ENCODE measurements at regions not wholly inside any gene's neighbourhood (a gene's known extent, or its start where the extent isn't known, plus 50 kb on each side); places are given as distances from the start of the nearest gene placed in this dataset.
A peak's percentile ranks its signal among the peaks of the same experiment; 100 is the strongest.
"Not testable (repeated sequence)": the region's sequence is repeated elsewhere in the genome, so short reads cannot be mapped to it uniquely, and the experiment has no call there.

GRCh38 chr10:78096486-78096885 is 62.8 kb downstream of the RPS24 start:
- DNase-seq: peak in 1 of 10 donors; percentile 3

GRCh38 chr10:78102593-78102992 is 68.9 kb downstream of the RPS24 start:
- DNase-seq, POLR2A ChIA-PET, H3K4me3 Mint-ChIP-seq, H3K27ac Mint-ChIP-seq, ATAC-seq, H3K4me1 Mint-ChIP-seq: not testable (repeated sequence)
- peaks cover 0 to 16% (median 8%) of the 10 kb centered on the region in 3 donors for H3K36me3 Mint-ChIP-seq
- peaks cover 14 to 74% (median 52%) of the 10 kb centered on the region in 9 donors for H3K9me3 Mint-ChIP-seq
- peaks cover 1 to 11% (median 5%) of the 10 kb centered on the region in 5 donors for H3K27me3 Mint-ChIP-seq

More at GRCh38 chr10:78096486-78096885, 62.8 kb downstream of the RPS24 start:
- Mint-ChIP-seq H3K4me1 (peaks cover 0 to 12% (median 4%) of the 10 kb centered on the region in 4 donors), H3K4me3 (peak overlapping the region in 1 of 10 donors; percentile 13), H3K27me3 (peaks cover 3 to 18% (median 11%) of the 10 kb centered on the region in 5 donors), H3K9me3 (peaks cover 10 to 43% (median 23%) of the 10 kb centered on the region in 9 donors)
- ATAC-seq, POLR2A ChIA-PET, H3K27ac Mint-ChIP-seq, H3K36me3 Mint-ChIP-seq: not testable (repeated sequence)

GRCh38 chr10:78109210-78109609 is 75.5 kb downstream of the RPS24 start:
- H3K4me3 Mint-ChIP-seq: no peak overlapping the region
- peaks cover 3 to 20% (median 17%) of the 10 kb centered on the region in 9 donors for H3K9me3 Mint-ChIP-seq
- no peak overlapping the region for H3K27ac Mint-ChIP-seq
- DNase-seq (no peak), ATAC-seq (no peak)
- no peaks in the 10 kb centered on the region for H3K4me1 Mint-ChIP-seq
- peaks cover 0 to 7% (median 0%) of the 10 kb centered on the region in 3 donors for H3K36me3 Mint-ChIP-seq
- peaks cover 0 to 4% (median 0%) of the 10 kb centered on the region in 5 donors for H3K27me3 Mint-ChIP-seq
- POLR2A ChIA-PET: no interaction called here

- Mint-ChIP-seq H3K9me3 (peaks cover 0 to 11% (median 5%) of the 10 kb centered on the region in 9 donors), H3K4me3 (no peak overlapping the region), H3K36me3 (peaks cover 0 to 5% (median 2%) of the 10 kb centered on the region in 3 donors), H3K27ac (no peak overlapping the region), H3K4me1 (no peaks in the 10 kb centered on the region), H3K27me3 (peaks cover 5 to 23% (median 9%) of the 10 kb centered on the region in 5 donors)
- ATAC-seq: no peak
- POLR2A ChIA-PET: no interaction called here
- no peak for DNase-seq
These were observed 81.6 kb downstream of the RPS24 start for GRCh38 chr10:78115135-78115853.

GRCh38 chr10:78116361-78116760 is 82.7 kb downstream of the RPS24 start:
- DNase-seq (no peak), ATAC-seq (no peak)
- peaks cover 11 to 28% (median 12%) of the 10 kb centered on the region in 5 donors for H3K27me3 Mint-ChIP-seq
- peaks cover 4 to 21% (median 13%) of the 10 kb centered on the region in 9 donors for H3K9me3 Mint-ChIP-seq
- POLR2A ChIA-PET: no interaction called here
- no peaks in the 10 kb centered on the region for H3K4me1 Mint-ChIP-seq
- no peak overlapping the region for H3K4me3 Mint-ChIP-seq
- H3K36me3 Mint-ChIP-seq: peaks cover 0 to 13% (median 2%) of the 10 kb centered on the region in 3 donors
- H3K27ac Mint-ChIP-seq: no peak overlapping the region

GRCh38 chr10:78118591-78118990 is 84.9 kb downstream of the RPS24 start:
- H3K4me1 Mint-ChIP-seq: no peaks in the 10 kb centered on the region
- no peak for ATAC-seq
- H3K4me3 Mint-ChIP-seq: no peak overlapping the region
- H3K9me3 Mint-ChIP-seq: peaks cover 13 to 40% (median 32%) of the 10 kb centered on the region in 9 donors
- POLR2A ChIA-PET: no interaction called here
- peaks cover 0 to 27% (median 7%) of the 10 kb centered on the region in 3 donors for H3K36me3 Mint-ChIP-seq
- H3K27ac Mint-ChIP-seq: no peak overlapping the region
- no peak for DNase-seq
- H3K27me3 Mint-ChIP-seq: peaks cover 11 to 28% (median 12%) of the 10 kb centered on the region in 5 donors

- Mint-ChIP-seq H3K27me3 (peaks cover 10 to 28% (median 13%) of the 10 kb centered on the region in 5 donors), H3K4me1 (no peaks in the 10 kb centered on the region), H3K4me3 (no peak overlapping the region), H3K9me3 (peaks cover 13 to 55% (median 39%) of the 10 kb centered on the region in 9 donors), H3K36me3 (peaks cover 0 to 37% (median 7%) of the 10 kb centered on the region in 3 donors), H3K27ac (no peak overlapping the region)
- ATAC-seq (no peak), DNase-seq (no peak)
- POLR2A ChIA-PET: no interaction called here
These were observed 88.1 kb downstream of the RPS24 start for GRCh38 chr10:78121801-78122200.

- Mint-ChIP-seq H3K36me3 (peaks cover 0 to 37% (median 5%) of the 10 kb centered on the region in 3 donors), H3K9me3 (peaks cover 13 to 55% (median 39%) of the 10 kb centered on the region in 9 donors), H3K27me3 (peaks cover 10 to 16% (median 10%) of the 10 kb centered on the region in 5 donors), H3K27ac (no peak overlapping the region), H3K4me1 (no peaks in the 10 kb centered on the region), H3K4me3 (no peak overlapping the region)
- ATAC-seq: no peak
- POLR2A ChIA-PET: no interaction called here
- no peak for DNase-seq
These were observed 90.5 kb downstream of the RPS24 start for GRCh38 chr10:78124167-78124566.

- H3K9me3 Mint-ChIP-seq: peaks cover 0 to 11% (median 2%) of the 10 kb centered on the region in 9 donors
- peaks cover 0 to 2% (median 0%) of the 10 kb centered on the region in 5 donors for H3K27me3 Mint-ChIP-seq
- ATAC-seq (no peak), DNase-seq (no peak)
- no peak overlapping the region for H3K4me3 Mint-ChIP-seq
- peaks cover 0 to 5% (median 0%) of the 10 kb centered on the region in 3 donors for H3K36me3 Mint-ChIP-seq
- no peaks in the 10 kb centered on the region for H3K4me1 Mint-ChIP-seq
- H3K27ac Mint-ChIP-seq: no peak overlapping the region
- POLR2A ChIA-PET: no interaction called here
These were observed 95.5 kb downstream of the RPS24 start for GRCh38 chr10:78129211-78129610.

- ATAC-seq (no peak), DNase-seq (no peak)
- Mint-ChIP-seq H3K9me3 (peaks cover 0 to 2% (median 0%) of the 10 kb centered on the region in 9 donors), H3K4me1 (no peaks in the 10 kb centered on the region), H3K27ac (no peak overlapping the region), H3K36me3 (no peaks in the 10 kb centered on the region), H3K4me3 (no peak overlapping the region), H3K27me3 (peaks cover 0 to 2% (median 0%) of the 10 kb centered on the region in 5 donors)
- POLR2A ChIA-PET: no interaction called here
These were observed 97.5 kb downstream of the RPS24 start for GRCh38 chr10:78130966-78131710.

- POLR2A ChIA-PET: no interaction called here
- Mint-ChIP-seq H3K4me1 (no peaks in the 10 kb centered on the region), H3K27ac (no peak overlapping the region), H3K36me3 (no peaks in the 10 kb centered on the region), H3K27me3 (peaks cover 6 to 17% (median 10%) of the 10 kb centered on the region in 5 donors), H3K4me3 (no peak overlapping the region), H3K9me3 (no peaks in the 10 kb centered on the region)
- DNase-seq (no peak), ATAC-seq (no peak)
These were observed 101.2 kb downstream of the RPS24 start for GRCh38 chr10:78134773-78135306.

- DNase-seq (no peak), ATAC-seq (no peak)
- POLR2A ChIA-PET: no interaction called here
- Mint-ChIP-seq H3K27ac (no peak overlapping the region), H3K27me3 (peaks cover 6 to 28% (median 15%) of the 10 kb centered on the region in 5 donors), H3K4me1 (no peaks in the 10 kb centered on the region), H3K4me3 (no peak overlapping the region), H3K36me3 (no peaks in the 10 kb centered on the region), H3K9me3 (no peaks in the 10 kb centered on the region)
These were observed 103.5 kb downstream of the RPS24 start for GRCh38 chr10:78137147-78137546.

GRCh38 chr10:78139341-78139740 is 105.7 kb downstream of the RPS24 start:
- ATAC-seq: no peak
- peaks cover 7 to 49% (median 20%) of the 10 kb centered on the region in 5 donors for H3K27me3 Mint-ChIP-seq
- POLR2A ChIA-PET: no interaction called here
- no peak overlapping the region for H3K4me3 Mint-ChIP-seq
- H3K9me3 Mint-ChIP-seq: no peaks in the 10 kb centered on the region
- peak overlapping the region in 1 of 10 donors; percentile 10 for H3K27ac Mint-ChIP-seq
- H3K4me1 Mint-ChIP-seq: no peaks in the 10 kb centered on the region
- no peaks in the 10 kb centered on the region for H3K36me3 Mint-ChIP-seq
- no peak for DNase-seq
